GM12878 (cell line): ENCODE measurements at regions not wholly inside any gene's neighbourhood (a gene's known extent, or its start where the extent isn't known, plus 50 kb on each side); places are given as distances from the start of the nearest gene placed in this dataset.

ENCODE experiments used
- ATAC-seq: fragments of 200-7000 bp; cut with Tn5 transposase; 3 replicates; pipeline ENCODE4 v1.9.1; 2020; ENCODE audit warnings: mild to moderate bottlenecking, moderate library complexity
- BruUV-seq: library from RNA; stranded (reverse); fragments of 400-500 nt; replicated peaks from 2 replicates; lab custom pipeline; 2021; lab: Mats Ljungman, UMichigan
- CTCF ChIA-PET: fragments of 300-600 bp; sonication (Branson Sonifier 250); formaldehyde crosslinking; extraction: SDS; loops from one replicate; lab custom pipeline; 2021; ENCODE audit warnings: inconsistent platforms; lab: Yijun Ruan, JAX
- POLR2A ChIA-PET: fragments of 350-600 bp; formaldehyde crosslinking; extraction: SDS; loops from one replicate; lab custom pipeline; 2021; ENCODE audit warnings: inconsistent platforms; lab: Charles Lee
- RAD21 ChIA-PET: fragments of 300-600 bp; sonication (Branson Sonifier 250); formaldehyde crosslinking; loops from one replicate; lab custom pipeline; 2023; ENCODE audit warnings: antibody characterized with exemption; ENCODE audit not compliant: unreplicated experiment; lab: Charles Lee
- SMC1A ChIA-PET: fragments of 300-600 bp; sonication (Branson Sonifier 250); formaldehyde crosslinking; loops from one replicate; lab custom pipeline; 2023; ENCODE audit not compliant: unreplicated experiment, uncharacterized antibody; lab: Charles Lee
- DNase-seq: peaks from one replicate; pipeline ENCODE4 v3.0.0-alpha.2; 2011; ENCODE audit warnings: low read depth, low spot score
- FAIRE-seq: peaks from 3 replicates; lab custom pipeline; 2011; peaks lifted over from hg19 to GRCh38; lab: Jason Lieb, UNC
- H2AFZ ChIP-seq: 2 replicates; pipeline ENCODE4 v1.6.0; 2011; ENCODE audit warnings: low read depth, low read length, control low read depth; ENCODE audit not compliant: control insufficient read depth
- H3K27ac ChIP-seq: 2 replicates; pipeline ENCODE4 v1.5.1; 2011; ENCODE audit warnings: control low read depth; ENCODE audit not compliant: control insufficient read depth, insufficient read depth
- H3K27me3 ChIP-seq, 2 experiments: replicated peaks in 1 of 2; 2 replicates each; pipeline versions ENCODE4 v1.6.0 to v1.6.1; 2011; ENCODE audit warnings: low read length in 1 of 2; ENCODE audit not compliant: control insufficient read depth in 2 of 2, insufficient read depth in 2 of 2
- H3K36me3 ChIP-seq, 2 experiments: 2 replicates each; pipeline ENCODE4 v1.5.1; 2011; ENCODE audit warnings: low read length in 1 of 2; ENCODE audit not compliant: control insufficient read depth in 2 of 2, insufficient read depth in 2 of 2
- H3K4me1 ChIP-seq: 2 replicates; pipeline ENCODE4 v1.6.1; 2011; ENCODE audit warnings: mild to moderate bottlenecking, low read length, moderate library complexity, mixed read lengths; ENCODE audit not compliant: control insufficient read depth, insufficient read depth
- H3K4me2 ChIP-seq: 2 replicates; pipeline ENCODE4 v1.6.0; 2011; ENCODE audit warnings: control low read depth; ENCODE audit not compliant: control insufficient read depth, insufficient read depth
- H3K4me3 ChIP-seq: fragments of 200-600 bp; sonication (generic); 2 replicates; pipeline ENCODE4 v1.5.1; 2016
- H3K79me2 ChIP-seq: 2 replicates; pipeline ENCODE4 v1.6.0; 2011; ENCODE audit warnings: low read length; ENCODE audit not compliant: control insufficient read depth, insufficient read depth
- H3K9ac ChIP-seq: 2 replicates; pipeline ENCODE4 v1.8.0; 2011; ENCODE audit warnings: low read length, control low read depth, mixed read lengths; ENCODE audit not compliant: control insufficient read depth, insufficient read depth
- H3K9me3 ChIP-seq: replicated peaks from 3 replicates; pipeline ENCODE4 v1.5.1; 2011; ENCODE audit warnings: mild to moderate bottlenecking, low read length; ENCODE audit not compliant: control insufficient read depth, insufficient read depth
- H4K20me1 ChIP-seq: 2 replicates; pipeline ENCODE4 v1.6.0; 2011; ENCODE audit not compliant: control insufficient read depth, insufficient read depth
- BHLHE40 ChIP-seq, 2 experiments: fragments of 450-650 bp in 1 of 2; IDR thresholded peaks; 2 replicates each; pipeline ENCODE4 v1.6.1; 2011 to 2017; ENCODE audit warnings: low read depth in 2 of 2, borderline replicate concordance in 1 of 2, improper control_type of control experiment in 1 of 2, low read length in 1 of 2, mild to moderate bottlenecking in 1 of 2
- CHD1 ChIP-seq: IDR thresholded peaks from 2 replicates; pipeline ENCODE4 v1.6.1; 2012; ENCODE audit warnings: low read depth, low read length, improper control_type of control experiment
- CHD4 ChIP-seq: fragments of 200-600 bp; sonication (generic); IDR thresholded peaks from 2 replicates; pipeline ENCODE4 v1.6.1; 2016; ENCODE audit warnings: mild to moderate bottlenecking
- DPF2 ChIP-seq: fragments of 450-650 bp; IDR thresholded peaks from 2 replicates; pipeline ENCODE4 v1.6.1; 2017; ENCODE audit warnings: mild to moderate bottlenecking
- EZH2 ChIP-seq: IDR thresholded peaks from 2 replicates; pipeline ENCODE4 v1.6.1; 2012; ENCODE audit warnings: low read depth, mild to moderate bottlenecking, control low read depth, inconsistent platforms, low read length, borderline replicate concordance; ENCODE audit not compliant: control insufficient read depth
- FOS ChIP-seq: IDR thresholded peaks from 3 replicates; pipeline ENCODE4 v1.6.1; 2011; ENCODE audit warnings: borderline replicate concordance; ENCODE audit not compliant: insufficient read length; ENCODE audit errors: extremely low read depth
- MEF2A ChIP-seq: IDR thresholded peaks from 2 replicates; pipeline ENCODE4 v1.6.1; 2011; ENCODE audit warnings: low read depth, mild to moderate bottlenecking, low read length, moderate library complexity; ENCODE audit not compliant: insufficient read depth
- NRF1 ChIP-seq: conservative IDR thresholded peaks from 2 replicates; pipeline ENCODE4 v1.6.1; 2011; ENCODE audit warnings: mild to moderate bottlenecking, low read depth, low read length, improper control_type of control experiment
- RUNX3 ChIP-seq: IDR thresholded peaks from 2 replicates; pipeline ENCODE4 v1.6.1; 2012; ENCODE audit warnings: low read length, inconsistent platforms
- TCF12 ChIP-seq: IDR thresholded peaks from 2 replicates; pipeline ENCODE4 v1.6.1; 2011; ENCODE audit warnings: low read depth, mild to moderate bottlenecking, low read length
- ZBED1 ChIP-seq: IDR thresholded peaks from 2 replicates; pipeline ENCODE4 v1.6.1; 2016; ENCODE audit warnings: borderline replicate concordance
- ZNF217 ChIP-seq: fragments of 450-650 bp; IDR thresholded peaks from 2 replicates; pipeline ENCODE4 v1.6.1; 2017; ENCODE audit warnings: antibody characterized with exemption, mild to moderate bottlenecking
- WGBS: methylation state at CpG from one replicate; pipeline ENCODE4 v1.1.6; 2016; ENCODE audit warnings: low lambda C conversion rate; ENCODE audit not compliant: insufficient replicate concordance, insufficient coverage; ENCODE audit errors: missing lambda C conversion rate; 5-methylcytosine and 5-hydroxymethylcytosine counted together
- in situ Hi-C: fragments of 300-500 bp; cut with MboI; formaldehyde crosslinking; loops from 9 replicates; pipeline ENCODE4 v1.14.3; 2018; ENCODE audit warnings: mixed read lengths
- intact Hi-C: fragments of 100-400 bp; cut with micrococcal nuclease; formaldehyde crosslinking; loops from one replicate; pipeline ENCODE4 v1.14.2; 2022; ENCODE audit not compliant: unreplicated experiment

DNA sequence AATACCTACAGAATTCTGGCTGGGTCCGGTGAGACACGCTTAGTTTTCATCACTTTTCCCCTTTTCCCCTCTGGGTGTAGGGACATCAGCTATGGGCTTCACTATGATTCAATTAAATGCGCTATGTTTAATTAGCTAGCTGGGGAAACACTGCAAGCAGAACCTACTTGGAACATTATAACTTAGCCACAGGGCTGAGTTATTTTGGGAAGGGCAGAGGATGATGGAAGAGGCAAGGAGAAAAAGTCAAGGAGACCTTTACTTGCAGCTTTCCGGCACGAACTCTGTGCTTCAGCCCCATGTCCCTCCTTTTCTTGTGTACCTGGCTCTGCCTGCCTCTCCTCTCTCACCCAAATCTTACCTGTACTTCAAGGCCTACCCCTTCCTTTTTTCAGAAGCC is 62.8 kb downstream of the KIF4B start:
- DNase-seq, result no peak
- Histone ChIP-seq H2AFZ (no peak overlapping the region), H3K4me3 (no peak overlapping the region)
- RAD21 ChIA-PET, result no interaction called here
- intact Hi-C loops (no loop called here), in situ Hi-C loops (no loop called here)
- TF ChIP-seq TCF12 (no peak), EZH2 (no peak), CHD1 (no peak), DPF2 (no peak), ZBED1 (no peak), FOS (no peak), MEF2A (no peak), BHLHE40 (IDR thresholded peaks at IDR 0.05; ENCODE audit: borderline replicate concordance in 1 of 2, low read depth in 2 of 2, low read length in 1 of 2) (no peak), CHD4 (no peak), RUNX3 (no peak), NRF1 (no peak), ZNF217 (no peak)
- TF ChIP-seq, all 136 proteins: peak for 0
- Histone ChIP-seq H3K36me3 (no peaks in the 10 kb centered on the region), H3K9me3 (no peaks in the 10 kb centered on the region), H3K27ac (no peak overlapping the region), H3K4me2 (no peak overlapping the region), H4K20me1 (no peaks in the 10 kb centered on the region), H3K27me3 (no peaks in the 10 kb centered on the region; a peak in 1 of 4 replicates), H3K79me2 (no peaks in the 10 kb centered on the region), H3K9ac (no peak overlapping the region), H3K4me1 (no peaks in the 10 kb centered on the region)
- FAIRE-seq (no peak), ATAC-seq (no peak)
- CTCF ChIA-PET, result no interaction called here
- no TSS peak for BruUV-seq
- WGBS, result 42% methylated on average over 5 of the region's 5 CpGs
- POLR2A ChIA-PET, result no interaction called here
- SMC1A ChIA-PET, result no interaction called here
